ENCODE measurements at regions not wholly inside any gene's neighbourhood (a gene's known extent, or its start where the extent isn't known, plus 50 kb on each side); places are given as distances from the start of the nearest gene placed in this dataset.
"Not testable (repeated sequence)": the region's sequence is repeated elsewhere in the genome, so short reads cannot be mapped to it uniquely, and the experiment has no call there.

- no peak for DNase-seq (ENCODE audit: low spot score)
- no peak for ATAC-seq
Measured at GRCh38 chr3:110504401-110504800, 567.2 kb upstream of the NECTIN3 start.

DNA sequence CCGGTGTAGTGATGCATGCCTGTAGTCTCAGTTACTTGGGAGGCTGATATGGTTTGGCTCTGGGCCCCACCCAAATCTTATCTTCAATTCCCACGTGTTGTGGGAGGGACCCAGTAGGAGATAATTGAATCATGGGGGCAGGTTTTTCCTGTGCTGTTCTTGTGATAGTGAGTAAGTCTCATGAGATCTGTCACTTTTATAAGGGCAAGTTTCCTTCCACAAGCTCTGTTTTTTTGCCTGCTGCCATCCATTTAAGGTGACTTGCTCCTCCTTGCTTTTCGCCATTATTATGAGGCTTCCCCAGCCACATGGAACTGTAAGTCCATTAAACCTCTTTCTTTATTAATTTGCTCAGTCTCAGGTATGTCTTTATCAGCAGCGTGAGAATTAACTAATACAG is 566.7 kb upstream of the NECTIN3 start:
- DNase-seq (ENCODE audit: low spot score) (no peak), ATAC-seq (no peak)

- DNase-seq (ENCODE audit: low spot score): no peak
- no peak for ATAC-seq
Measured at GRCh38 chr3:110506890-110507289, 564.7 kb upstream of the NECTIN3 start.

DNA sequence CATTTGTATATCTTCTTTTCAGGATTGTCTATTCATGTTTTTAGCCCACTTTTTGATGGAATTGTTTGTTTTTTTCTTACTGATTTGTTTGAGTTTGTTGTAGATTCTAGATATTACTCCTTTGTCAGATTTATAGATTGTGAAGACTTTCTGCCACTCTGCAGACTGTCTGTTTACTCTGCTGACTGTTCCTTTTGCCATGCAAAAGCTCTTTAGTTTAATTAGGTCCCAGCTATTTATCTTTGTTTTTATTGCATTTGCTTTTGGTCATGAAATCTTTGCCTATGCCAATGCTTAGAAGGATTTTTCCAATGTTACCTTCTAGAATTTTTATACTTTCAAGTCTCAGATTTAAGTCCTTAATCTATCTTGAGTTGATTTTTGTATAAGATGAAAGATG is 564.0 kb upstream of the NECTIN3 start:
- DNase-seq (ENCODE audit: low spot score); ATAC-seq: not testable (repeated sequence)

- DNase-seq (ENCODE audit: low spot score) (no peak), ATAC-seq (no peak)
Measured at GRCh38 chr3:110512961-110513360, 558.7 kb upstream of the NECTIN3 start.

GRCh38 chr3:110518031-110518430 is 553.6 kb upstream of the NECTIN3 start:
- DNase-seq (ENCODE audit: low spot score): no peak
- no peak for ATAC-seq

DNA sequence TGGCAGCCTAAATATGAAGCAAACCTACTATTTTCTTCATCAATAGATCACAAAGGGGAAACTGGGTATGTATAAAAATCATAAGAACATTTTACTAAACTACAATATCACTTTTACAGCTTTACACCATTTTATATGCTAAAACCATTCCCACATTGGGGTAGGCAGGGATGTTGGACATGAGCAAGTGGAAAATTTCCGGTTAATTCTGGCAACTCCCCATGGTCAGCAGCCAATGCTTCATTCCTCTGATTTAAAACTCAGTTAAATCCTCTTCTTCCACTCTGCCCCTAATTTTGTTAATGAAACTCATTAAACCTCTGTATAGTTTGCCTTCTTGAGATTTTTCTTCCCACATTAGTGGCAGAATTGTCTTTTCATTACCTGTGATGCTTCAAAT is 552.5 kb upstream of the NECTIN3 start:
- ATAC-seq: no peak
- DNase-seq (ENCODE audit: low spot score): no peak

- no peak for ATAC-seq
- DNase-seq (ENCODE audit: low spot score): no peak
Measured at GRCh38 chr3:110521019-110521418, 550.6 kb upstream of the NECTIN3 start.

- not testable (repeated sequence) for DNase-seq (ENCODE audit: low spot score); ATAC-seq
Measured at GRCh38 chr3:110525558-110526064, 546.0 kb upstream of the NECTIN3 start.

DNA sequence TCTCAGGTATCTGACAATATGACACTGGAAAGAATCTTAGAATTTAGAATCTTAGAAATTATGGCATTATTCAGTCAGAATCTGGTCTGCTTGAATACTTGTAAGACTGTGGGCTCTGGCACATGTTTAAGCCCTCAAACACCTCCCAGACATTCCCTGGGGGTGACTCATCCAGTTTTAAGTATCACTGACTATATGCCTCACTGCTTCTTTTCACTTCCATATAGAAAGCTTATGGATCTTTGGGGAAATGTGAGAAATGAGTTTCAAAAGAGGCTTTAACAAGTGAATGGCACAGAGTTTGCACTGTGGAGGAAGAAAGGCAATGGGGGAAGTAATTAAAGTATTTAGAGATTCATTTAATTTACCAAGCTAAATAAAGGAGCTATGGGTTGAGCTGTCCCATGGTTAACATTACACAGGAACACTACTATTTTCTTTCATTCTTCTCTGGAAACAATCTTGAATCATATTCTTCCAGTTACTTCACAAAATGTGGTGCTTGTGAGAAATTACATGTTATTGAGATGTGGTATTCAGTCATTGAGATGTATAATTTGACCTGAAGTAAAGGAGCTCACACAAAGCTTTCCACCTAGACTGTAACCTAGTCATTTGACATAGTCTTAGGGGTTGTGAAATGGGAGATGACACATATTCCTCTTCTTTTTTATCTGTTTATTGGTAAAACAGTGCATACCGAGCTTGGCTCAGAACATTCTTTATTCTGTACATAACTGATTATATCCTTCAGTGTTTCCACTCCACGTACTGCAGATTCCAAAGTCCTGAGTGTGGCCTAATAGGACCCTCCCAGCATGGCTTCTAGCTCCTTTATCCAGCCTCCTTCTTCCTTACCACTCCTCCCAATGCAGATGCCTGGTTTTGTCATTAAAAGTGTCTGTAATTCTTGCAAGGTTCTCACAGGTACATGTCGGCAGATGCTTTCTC is 544.6 kb upstream of the NECTIN3 start:
- no peak for DNase-seq (ENCODE audit: low spot score)
- ATAC-seq: no peak

DNA sequence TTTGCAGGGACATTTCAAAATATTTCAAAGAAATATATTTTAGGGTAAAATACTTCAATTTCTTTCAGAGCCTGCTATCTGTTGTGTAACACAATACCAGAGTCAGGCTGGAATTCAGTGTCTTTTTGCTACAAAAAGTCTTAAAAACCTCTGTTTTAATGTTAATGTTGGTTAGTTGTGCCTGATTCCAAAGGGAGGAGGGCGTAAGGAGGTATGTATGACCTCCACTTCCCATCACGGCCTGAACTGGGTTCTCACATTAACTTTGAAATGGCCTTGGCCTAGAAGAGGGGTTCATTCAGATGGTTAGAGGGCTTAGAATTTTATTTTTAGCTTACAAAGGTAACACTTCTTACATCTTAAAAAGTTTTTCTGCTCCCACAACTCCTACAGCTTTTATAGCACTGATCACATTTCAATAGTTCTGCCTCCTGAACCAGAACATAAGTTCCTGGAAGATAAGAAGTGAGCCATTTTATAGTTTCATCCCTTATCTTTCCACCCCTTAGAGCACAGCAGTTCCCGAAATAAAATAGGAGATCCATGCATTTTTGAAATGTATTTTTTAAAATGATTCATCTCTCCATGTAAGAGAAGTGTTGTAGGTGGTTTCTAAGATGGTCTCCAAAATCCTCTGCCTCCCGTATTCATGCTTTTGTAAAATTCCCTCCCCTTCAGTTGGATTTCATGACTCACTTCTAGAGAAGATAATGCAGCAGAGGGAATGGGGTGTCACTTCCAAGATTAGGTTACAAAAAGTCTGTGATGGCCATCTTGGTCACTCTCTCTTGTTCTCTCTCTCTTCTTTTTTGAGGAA is 543.1 kb upstream of the NECTIN3 start:
- no peak for DNase-seq (ENCODE audit: low spot score)

GRCh38 chr3:110530902-110531301 is 540.7 kb upstream of the NECTIN3 start:
- DNase-seq (ENCODE audit: low spot score): no peak
- ATAC-seq: no peak

More for the DNA sequence above, 543.1 kb upstream of the NECTIN3 start:
- ATAC-seq: no peak

- peak; percentile 93 for ATAC-seq
- DNase-seq (ENCODE audit: low spot score): peak; percentile 57
Measured at GRCh38 chr3:110533089-110533488, 538.5 kb upstream of the NECTIN3 start.

DNA sequence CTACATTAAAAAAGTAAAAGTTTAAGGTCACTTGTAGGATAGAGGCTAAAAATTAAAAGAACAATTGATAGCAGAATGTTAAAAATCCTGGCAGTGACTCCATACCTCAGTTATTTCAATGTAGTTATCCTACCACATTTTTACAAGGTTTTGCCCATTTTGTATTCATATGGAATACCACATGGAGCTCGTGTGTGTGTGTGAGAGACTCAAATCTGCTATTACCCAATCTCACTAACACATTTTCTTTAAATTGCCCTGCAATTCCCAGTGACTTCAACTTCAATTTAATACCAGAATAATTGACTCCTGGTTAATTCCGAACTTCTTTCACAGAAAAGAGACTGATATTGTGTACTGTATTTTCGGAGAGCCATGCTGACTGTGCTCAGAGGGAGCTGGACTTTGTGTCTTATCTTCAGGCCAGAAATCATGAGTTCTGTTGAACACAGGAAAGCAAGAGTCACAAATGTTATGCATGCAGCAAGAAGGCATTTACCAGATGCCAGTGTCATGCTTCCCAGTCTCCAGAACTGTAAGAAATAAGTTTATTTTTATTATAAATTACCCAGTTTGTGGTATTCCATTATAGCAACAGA is 529.0 kb upstream of the NECTIN3 start:
- DNase-seq (ENCODE audit: low spot score) (no peak), ATAC-seq (peak; percentile 78)

DNA sequence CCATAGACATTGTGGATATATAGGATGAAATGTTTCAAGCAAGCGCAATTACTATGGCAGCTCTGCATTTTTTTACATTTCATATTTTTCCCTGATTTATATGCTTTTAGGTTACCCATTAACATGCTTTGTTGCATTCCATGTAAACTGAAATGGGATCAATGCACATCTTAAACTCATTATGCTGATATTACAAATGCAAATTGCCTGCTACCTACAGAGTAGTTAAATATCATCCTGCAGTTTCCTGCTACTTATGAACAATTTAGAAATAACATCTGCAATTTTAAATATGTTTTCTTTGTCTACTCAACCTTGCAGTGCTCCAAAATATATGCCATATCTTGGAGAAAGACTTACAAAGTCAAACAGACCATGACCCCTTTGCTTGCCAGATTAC is 526.9 kb upstream of the NECTIN3 start:
- DNase-seq (ENCODE audit: low spot score) (no peak), ATAC-seq (no peak)

- ATAC-seq: no peak
- DNase-seq (ENCODE audit: low spot score): no peak
Measured at GRCh38 chr3:110550511-110550910, 521.1 kb upstream of the NECTIN3 start.

DNA sequence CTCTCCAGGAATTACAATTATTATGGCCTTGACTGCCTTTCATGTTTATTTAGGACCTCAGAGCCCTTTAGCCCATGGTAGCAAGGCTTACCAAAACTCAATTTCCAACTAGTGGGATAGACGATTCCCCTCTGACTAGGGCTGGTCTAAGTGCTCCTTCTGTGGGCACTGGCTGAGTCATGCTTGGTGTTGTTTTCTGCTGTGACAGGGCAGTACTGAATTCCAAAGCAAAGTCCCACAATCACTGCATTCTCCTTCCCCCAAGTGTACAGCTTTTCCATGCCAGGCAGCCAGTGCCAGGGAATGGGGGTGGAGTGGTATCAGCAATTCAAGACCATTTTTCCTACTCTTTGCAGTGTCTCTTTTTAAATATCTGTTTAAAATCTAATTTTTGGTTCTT is 509.0 kb upstream of the NECTIN3 start:
- no peak for ATAC-seq

GRCh38 chr3:110564674-110565073 is 506.9 kb upstream of the NECTIN3 start:
- ATAC-seq: no peak
- DNase-seq (ENCODE audit: low spot score): no peak

More for the DNA sequence above, 509.0 kb upstream of the NECTIN3 start:
- DNase-seq (ENCODE audit: low spot score): no peak

DNA sequence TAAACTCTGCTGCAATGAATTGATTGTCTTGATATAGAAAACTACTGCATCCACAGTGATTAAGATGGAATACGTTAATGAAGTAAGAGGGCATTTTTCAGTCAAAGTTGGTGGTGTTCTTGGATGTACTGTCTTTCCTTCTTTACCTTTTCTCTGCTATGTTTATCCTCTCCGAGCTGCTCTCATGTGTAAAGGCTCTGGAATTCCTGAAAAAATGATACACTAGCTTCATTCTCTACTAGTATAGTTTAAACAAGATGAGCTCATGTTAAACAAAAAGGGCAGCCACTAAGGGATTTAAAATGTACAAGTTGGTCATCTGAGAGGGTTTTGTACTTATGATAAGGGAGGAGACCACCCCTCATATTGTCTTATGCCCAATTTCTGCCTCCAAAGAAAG is 504.6 kb upstream of the NECTIN3 start:
- DNase-seq (ENCODE audit: low spot score) (no peak), ATAC-seq (no peak)

DNA sequence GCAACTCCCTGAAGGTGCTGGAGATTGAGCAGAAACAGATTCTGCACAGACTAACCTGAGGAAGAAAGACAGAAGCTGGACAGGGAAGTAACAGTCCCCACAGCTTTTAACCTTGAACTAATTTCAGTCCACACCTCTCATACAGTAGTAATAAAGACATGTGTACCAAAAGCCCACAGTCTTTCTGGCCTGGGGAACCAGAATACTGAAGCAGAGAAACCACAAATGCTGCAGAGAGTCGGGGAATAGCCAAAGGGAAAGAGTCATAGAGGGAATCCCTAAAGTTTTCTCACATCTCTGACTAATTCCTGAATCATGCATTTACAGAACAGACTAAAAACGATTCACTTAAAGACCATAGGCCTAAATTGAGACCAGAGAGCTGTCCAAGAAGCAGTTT is 503.4 kb upstream of the NECTIN3 start:
- no peak for DNase-seq (ENCODE audit: low spot score)
- no peak for ATAC-seq

DNA sequence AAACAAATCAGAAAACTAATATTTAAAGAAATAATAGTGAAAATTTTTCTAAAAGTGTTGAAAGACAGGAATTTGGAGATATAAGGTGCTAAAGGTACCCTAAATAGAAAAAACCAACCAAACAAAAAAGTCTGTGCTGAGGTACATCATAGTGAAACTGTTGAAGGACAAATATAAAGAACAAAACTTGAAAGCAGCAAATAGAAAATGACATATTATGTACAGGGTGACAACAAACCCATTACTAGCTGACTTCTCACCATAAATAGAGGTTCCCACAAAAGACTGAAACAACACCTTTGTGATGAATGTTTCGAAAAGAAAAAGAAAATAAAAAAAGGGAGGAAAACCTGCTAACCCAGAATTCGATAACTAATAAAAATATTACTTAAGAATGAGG is 502.5 kb upstream of the NECTIN3 start:
- DNase-seq (ENCODE audit: low spot score): no peak
- ATAC-seq: no peak

All from left lobe of liver (tissue), 2 donors.